ENCODE measurements at regions not wholly inside any gene's neighbourhood (a gene's known extent, or its start where the extent isn't known, plus 50 kb on each side); places are given as distances from the start of the nearest gene placed in this dataset.

GRCh38 chr4:38493066-38493465 is 170.9 kb upstream of the KLF3 start:
- TF ChIP-seq CTCF (IDR thresholded peaks at IDR 0.05; ENCODE audit: insufficient read depth, low read length, poor library complexity, severe bottlenecking) (no peak), EZH2phosphoT487 (conservative IDR thresholded peaks at IDR 0.05; ENCODE audit: low read length) (no peak)

All from SU-DHL-6 (cell line).